ENCODE measurements at regions not wholly inside any gene's neighbourhood (a gene's known extent, or its start where the extent isn't known, plus 50 kb on each side); places are given as distances from the start of the nearest gene placed in this dataset.
A peak's percentile ranks its signal among the peaks of the same experiment; 100 is the strongest.

- Mint-ChIP-seq H3K4me3 (ENCODE audit: unreplicated experiment) (peak overlapping the region; percentile 92), H3K4me1 (ENCODE audit: low read depth) (peaks cover 32% of the 10 kb centered on the region), H3K9me3 (ENCODE audit: low read depth) (no peaks in the 10 kb centered on the region), H3K27ac (ENCODE audit: unreplicated experiment) (peak overlapping the region; percentile 100), H3K36me3 (ENCODE audit: low read depth) (no peaks in the 10 kb centered on the region), H3K27me3 (ENCODE audit: low read depth) (no peaks in the 10 kb centered on the region)
- peak; percentile 99 for DNase-seq (ENCODE audit: low spot score)
- TF ChIP-seq CTCF (IDR thresholded peaks at IDR 0.05): peak; percentile 19
Measured at GRCh38 chr2:61764035-61764800, 89.6 kb downstream of the FAM161A start.

- peak overlapping the region; percentile 92 for H3K4me3 Mint-ChIP-seq (ENCODE audit: unreplicated experiment)
- peak overlapping the region; percentile 100 for H3K27ac Mint-ChIP-seq (ENCODE audit: unreplicated experiment)
- TF ChIP-seq CTCF (IDR thresholded peaks at IDR 0.05): peak; percentile 66
- H3K9me3 Mint-ChIP-seq (ENCODE audit: low read depth): no peaks in the 10 kb centered on the region
- DNase-seq (ENCODE audit: low spot score): no peak
- H3K4me1 Mint-ChIP-seq (ENCODE audit: low read depth): peaks cover 37% of the 10 kb centered on the region
- no peaks in the 10 kb centered on the region for H3K36me3 Mint-ChIP-seq (ENCODE audit: low read depth)
- H3K27me3 Mint-ChIP-seq (ENCODE audit: low read depth): no peaks in the 10 kb centered on the region
Measured at GRCh38 chr2:61763605-61764034, 90.2 kb downstream of the FAM161A start.

DNA sequence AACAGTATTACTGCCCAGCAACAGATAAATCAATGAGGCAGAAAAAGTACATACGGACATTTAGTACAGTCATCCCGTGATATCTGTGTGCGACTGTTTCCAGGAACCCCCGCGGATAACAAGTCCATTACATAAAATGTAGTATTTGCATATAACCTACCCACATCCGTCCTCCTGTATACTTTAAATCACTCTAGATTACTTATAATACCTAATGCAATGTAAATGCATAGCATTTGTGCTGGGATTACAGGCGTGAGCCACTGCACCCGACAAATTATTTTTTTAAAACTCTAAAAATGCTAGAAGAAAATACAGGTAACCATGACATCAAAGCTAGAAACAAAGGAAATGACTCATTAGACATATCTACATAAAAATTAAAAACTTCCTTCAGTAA lies 91.6 kb downstream of the FAM161A start:
- no peak for TF ChIP-seq CTCF (IDR thresholded peaks at IDR 0.05)
- Mint-ChIP-seq H3K4me1 (ENCODE audit: low read depth) (peaks cover 37% of the 10 kb centered on the region), H3K36me3 (ENCODE audit: low read depth) (no peaks in the 10 kb centered on the region), H3K4me3 (ENCODE audit: unreplicated experiment) (no peak overlapping the region), H3K27me3 (ENCODE audit: low read depth) (no peaks in the 10 kb centered on the region), H3K27ac (ENCODE audit: unreplicated experiment) (no peak overlapping the region), H3K9me3 (ENCODE audit: low read depth) (no peaks in the 10 kb centered on the region)
- no peak for DNase-seq (ENCODE audit: low spot score)

DNA sequence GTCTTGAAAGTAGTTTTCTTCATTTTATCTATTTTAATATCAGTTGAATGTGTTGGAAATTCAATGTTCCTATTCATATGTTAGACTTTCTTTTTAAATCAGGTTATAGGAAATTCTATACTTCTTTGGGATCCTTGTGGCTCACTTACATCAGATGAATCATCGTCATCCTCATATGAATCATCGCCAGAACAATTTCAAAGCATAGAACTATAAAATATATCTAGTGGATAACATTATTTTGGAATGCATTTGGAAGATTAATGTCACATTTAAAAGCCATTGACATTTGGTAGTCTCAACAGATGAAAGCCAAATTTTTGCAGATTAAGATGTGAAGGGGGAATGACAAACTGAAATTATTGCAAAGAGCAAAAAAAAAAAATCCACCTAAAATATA lies 94.1 kb downstream of the FAM161A start:
- Mint-ChIP-seq H3K27ac (ENCODE audit: unreplicated experiment) (peak overlapping the region; percentile 92), H3K4me1 (ENCODE audit: low read depth) (peaks cover 37% of the 10 kb centered on the region), H3K36me3 (ENCODE audit: low read depth) (peaks cover 1% of the 10 kb centered on the region), H3K4me3 (ENCODE audit: unreplicated experiment) (peak overlapping the region; percentile 17), H3K9me3 (ENCODE audit: low read depth) (peaks cover 7% of the 10 kb centered on the region), H3K27me3 (ENCODE audit: low read depth) (no peaks in the 10 kb centered on the region)
- no peak for DNase-seq (ENCODE audit: low spot score)
- TF ChIP-seq CTCF (IDR thresholded peaks at IDR 0.05): no peak

DNA sequence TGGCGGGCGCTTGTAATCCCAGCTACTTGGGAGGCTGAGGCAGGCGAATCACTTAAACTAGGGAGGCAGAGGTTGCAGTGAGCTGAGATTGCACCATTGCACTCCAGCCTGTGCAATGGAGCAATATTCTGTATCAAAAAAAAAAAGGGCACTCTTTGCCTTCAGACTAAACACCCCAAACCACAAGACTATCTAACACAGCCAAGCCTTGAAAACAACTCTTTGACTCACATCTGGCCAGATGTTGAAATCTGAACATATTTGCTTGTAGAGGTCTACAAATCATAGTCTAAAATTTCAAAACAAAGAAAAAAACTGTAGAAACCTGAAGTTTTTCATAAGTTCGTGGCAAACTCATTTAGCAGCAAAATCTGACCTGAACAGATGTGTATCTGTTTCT lies 94.9 kb downstream of the FAM161A start:
- Mint-ChIP-seq H3K9me3 (ENCODE audit: low read depth) (peaks cover 7% of the 10 kb centered on the region), H3K4me1 (ENCODE audit: low read depth) (peaks cover 31% of the 10 kb centered on the region), H3K4me3 (ENCODE audit: unreplicated experiment) (no peak overlapping the region), H3K27me3 (ENCODE audit: low read depth) (no peaks in the 10 kb centered on the region), H3K27ac (ENCODE audit: unreplicated experiment) (peak overlapping the region; percentile 92), H3K36me3 (ENCODE audit: low read depth) (peaks cover 1% of the 10 kb centered on the region)
- TF ChIP-seq CTCF (IDR thresholded peaks at IDR 0.05): no peak
- no peak for DNase-seq (ENCODE audit: low spot score)
